ENCODE measurements at regions not wholly inside any gene's neighbourhood (a gene's known extent, or its start where the extent isn't known, plus 50 kb on each side); places are given as distances from the start of the nearest gene placed in this dataset.

GRCh38 chr2:12603781-12604295 lies 112.9 kb upstream of the TRIB2 start:
- no peak for TF ChIP-seq CTCF (IDR thresholded peaks at IDR 0.05; ENCODE audit: control insufficient read depth, extremely low read depth, insufficient read depth)
- no peak for DNase-seq (ENCODE audit: low read depth)
- H3K4me3 ChIP-seq (ENCODE audit: low read depth, low read length) = no peak overlapping the region

- no peak for TF ChIP-seq CTCF (IDR thresholded peaks at IDR 0.05; ENCODE audit: control insufficient read depth, extremely low read depth, insufficient read depth)
- no peak overlapping the region for H3K4me3 ChIP-seq (ENCODE audit: low read depth, low read length)
- no peak for DNase-seq (ENCODE audit: low read depth)
Observed at GRCh38 chr2:12604341-12604740, 112.4 kb upstream of the TRIB2 start.

- H3K4me3 ChIP-seq (ENCODE audit: low read depth, low read length) = no peak overlapping the region
- no peak for DNase-seq (ENCODE audit: low read depth)
- no peak for TF ChIP-seq CTCF (IDR thresholded peaks at IDR 0.05; ENCODE audit: control insufficient read depth, extremely low read depth, insufficient read depth)
Observed at GRCh38 chr2:12605366-12605765, 111.4 kb upstream of the TRIB2 start.

GRCh38 chr2:12605936-12606335 lies 110.8 kb upstream of the TRIB2 start:
- no peak for DNase-seq (ENCODE audit: low read depth)
- no peak for TF ChIP-seq CTCF (IDR thresholded peaks at IDR 0.05; ENCODE audit: control insufficient read depth, extremely low read depth, insufficient read depth)
- H3K4me3 ChIP-seq (ENCODE audit: low read depth, low read length) = no peak overlapping the region

- H3K4me3 ChIP-seq (ENCODE audit: low read depth, low read length) = no peak overlapping the region
- DNase-seq (ENCODE audit: low read depth) = no peak
- TF ChIP-seq CTCF (IDR thresholded peaks at IDR 0.05; ENCODE audit: control insufficient read depth, extremely low read depth, insufficient read depth) = no peak
Observed at GRCh38 chr2:12606472-12607000, 110.2 kb upstream of the TRIB2 start.

- no peak for TF ChIP-seq CTCF (IDR thresholded peaks at IDR 0.05; ENCODE audit: control insufficient read depth, extremely low read depth, insufficient read depth)
- H3K4me3 ChIP-seq (ENCODE audit: low read depth, low read length) = no peak overlapping the region
- no peak for DNase-seq (ENCODE audit: low read depth)
Observed at GRCh38 chr2:12607971-12608370, 108.8 kb upstream of the TRIB2 start.

GRCh38 chr2:12610314-12610713 lies 106.4 kb upstream of the TRIB2 start:
- no peak for DNase-seq (ENCODE audit: low read depth)
- no peak for TF ChIP-seq CTCF (IDR thresholded peaks at IDR 0.05; ENCODE audit: control insufficient read depth, extremely low read depth, insufficient read depth)
- H3K4me3 ChIP-seq (ENCODE audit: low read depth, low read length) = no peak overlapping the region

Data from LNCaP clone FGC (cell line).